ENCODE measurements at regions not wholly inside any gene's neighbourhood (a gene's known extent, or its start where the extent isn't known, plus 50 kb on each side); places are given as distances from the start of the nearest gene placed in this dataset.
"Not testable (repeated sequence)": the region's sequence is repeated elsewhere in the genome, so short reads cannot be mapped to it uniquely, and the experiment has no call there.

DNA sequence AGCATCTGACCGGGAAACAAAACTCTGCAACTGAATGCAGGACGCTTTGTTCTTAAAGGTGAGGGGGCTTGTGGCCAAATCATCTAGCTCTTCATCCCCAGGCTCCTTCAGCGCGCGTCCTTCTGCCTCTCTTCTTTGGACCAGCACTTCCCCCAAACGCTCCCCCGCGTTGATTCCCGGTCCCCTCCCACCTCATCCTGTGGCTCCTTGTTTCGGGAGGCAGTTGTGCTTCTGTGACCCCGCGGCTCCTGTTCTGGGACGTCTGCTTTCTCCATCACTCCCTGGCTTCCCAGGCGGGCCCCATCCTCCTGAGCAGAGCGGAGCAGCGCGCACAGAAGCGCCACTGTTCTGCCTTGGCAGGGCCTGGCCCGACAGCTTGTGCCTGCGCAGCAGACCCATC is 109.7 kb upstream of the ZNG1E start:
- DNase-seq: not testable (repeated sequence)

DNA sequence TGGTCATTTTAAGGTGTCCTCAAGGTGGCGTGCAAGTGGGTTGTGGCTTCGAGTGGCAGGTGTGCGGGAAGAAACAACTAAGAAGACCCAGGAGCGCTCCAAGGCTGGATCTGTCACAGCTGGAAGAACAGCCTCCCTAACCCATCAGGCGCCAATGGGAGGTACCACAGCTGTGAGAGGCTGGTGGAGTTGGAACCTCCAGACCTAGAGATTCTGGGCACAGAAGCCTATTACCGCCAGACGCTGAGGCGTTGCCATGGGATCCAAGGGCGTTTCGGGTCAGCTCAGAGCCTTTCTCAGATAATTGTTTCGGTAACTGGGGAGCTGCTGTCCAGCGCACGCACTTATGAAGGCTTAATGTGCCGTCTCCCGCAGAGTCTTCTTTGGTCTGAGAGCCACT is 156.7 kb upstream of the ZNG1E start:
- not testable (repeated sequence) for DNase-seq

DNA sequence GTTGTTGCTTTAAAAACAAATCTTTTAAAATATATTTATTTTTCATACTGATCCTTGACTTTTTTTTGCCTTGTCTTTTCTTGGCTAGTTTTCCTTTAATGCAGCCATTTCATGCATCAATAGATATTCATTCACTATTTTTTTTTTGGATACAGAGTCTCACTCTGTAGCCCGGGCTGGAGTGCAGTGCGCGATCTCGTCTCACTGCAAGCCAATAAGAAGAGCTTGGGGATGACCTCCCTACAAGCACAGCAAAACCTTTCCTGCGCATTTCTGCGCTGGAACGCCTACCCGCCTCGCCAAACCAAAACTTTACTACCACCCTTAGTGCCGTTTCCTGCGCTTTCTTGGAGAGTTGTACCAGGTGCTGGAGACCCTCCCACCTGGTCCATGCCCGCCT is 161.3 kb upstream of the ZNG1E start:
- DNase-seq: not testable (repeated sequence)

DNA sequence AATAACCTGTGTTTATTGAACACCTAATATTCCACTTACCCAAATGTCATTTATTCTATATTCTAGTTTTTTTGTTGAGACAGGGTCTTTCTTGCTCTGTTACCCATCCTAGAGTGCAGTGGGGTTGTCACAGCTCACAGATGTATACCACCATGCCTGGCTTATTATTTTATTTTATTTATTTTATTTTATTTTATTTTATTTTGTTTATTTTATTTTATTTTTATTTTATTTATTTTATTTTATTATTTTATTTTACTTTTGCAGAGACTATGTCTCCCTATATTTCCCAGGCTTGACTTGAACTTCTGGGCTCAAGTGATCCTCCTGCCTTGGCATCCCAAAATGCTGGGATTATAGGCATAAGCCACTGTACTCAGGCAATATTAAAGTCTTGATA is 167.8 kb upstream of the ZNG1E start:
- DNase-seq: not testable (repeated sequence)

DNA sequence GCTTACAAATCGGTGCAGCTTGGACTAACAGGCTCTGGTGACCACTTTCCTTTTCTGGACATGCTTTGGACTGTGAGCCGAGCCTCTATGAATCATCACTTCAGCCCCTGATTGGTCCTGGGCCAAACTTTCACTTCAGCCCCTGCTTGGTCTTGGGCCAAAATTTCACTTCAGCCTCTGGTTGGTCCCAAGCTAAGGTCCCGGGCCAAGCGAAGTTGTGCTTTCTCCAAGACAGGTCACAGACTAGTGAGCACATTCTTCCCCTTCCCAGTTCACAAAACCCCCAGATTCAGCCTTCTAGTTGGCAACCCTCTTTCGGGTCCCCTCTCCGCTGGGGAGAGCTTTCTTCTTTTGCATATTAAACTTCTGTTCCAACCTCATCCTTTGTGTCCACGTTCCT is 171.0 kb upstream of the ZNG1E start:
- DNase-seq: not testable (repeated sequence)

GRCh38 chr9:65503696-65504095 is 172.0 kb upstream of the ZNG1E start:
- not testable (repeated sequence) for DNase-seq

GRCh38 chr9:65482890-65483289 is 192.8 kb upstream of the ZNG1E start:
- DNase-seq: not testable (repeated sequence)

- not testable (repeated sequence) for DNase-seq
Observed at GRCh38 chr9:65481291-65481690, 194.4 kb upstream of the ZNG1E start.

GRCh38 chr9:65474891-65475290 is 189.9 kb upstream of the FOXD4L5 start:
- DNase-seq: not testable (repeated sequence)

- DNase-seq: not testable (repeated sequence)
Observed at GRCh38 chr9:65473059-65473822, 188.2 kb upstream of the FOXD4L5 start.

DNA sequence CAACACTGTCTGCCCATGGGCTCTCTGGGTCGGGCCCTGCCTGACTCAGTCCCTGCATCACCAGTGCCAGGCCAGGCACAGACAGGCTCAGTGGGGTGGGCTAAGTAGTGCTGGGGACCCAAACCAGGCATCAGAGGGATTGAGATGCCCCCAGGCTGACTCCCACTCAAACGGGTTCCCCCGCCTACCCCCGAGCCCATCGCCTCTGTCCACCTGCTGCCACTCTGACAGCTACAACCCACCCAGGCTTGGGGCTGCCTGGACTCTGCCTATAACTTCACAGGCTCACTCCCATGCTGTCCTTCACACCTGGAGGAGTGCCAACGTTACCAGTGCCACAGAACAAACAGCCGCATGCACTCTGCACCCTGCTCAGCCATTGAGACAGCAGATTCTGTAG is 186.1 kb upstream of the FOXD4L5 start:
- DNase-seq: not testable (repeated sequence)

DNA sequence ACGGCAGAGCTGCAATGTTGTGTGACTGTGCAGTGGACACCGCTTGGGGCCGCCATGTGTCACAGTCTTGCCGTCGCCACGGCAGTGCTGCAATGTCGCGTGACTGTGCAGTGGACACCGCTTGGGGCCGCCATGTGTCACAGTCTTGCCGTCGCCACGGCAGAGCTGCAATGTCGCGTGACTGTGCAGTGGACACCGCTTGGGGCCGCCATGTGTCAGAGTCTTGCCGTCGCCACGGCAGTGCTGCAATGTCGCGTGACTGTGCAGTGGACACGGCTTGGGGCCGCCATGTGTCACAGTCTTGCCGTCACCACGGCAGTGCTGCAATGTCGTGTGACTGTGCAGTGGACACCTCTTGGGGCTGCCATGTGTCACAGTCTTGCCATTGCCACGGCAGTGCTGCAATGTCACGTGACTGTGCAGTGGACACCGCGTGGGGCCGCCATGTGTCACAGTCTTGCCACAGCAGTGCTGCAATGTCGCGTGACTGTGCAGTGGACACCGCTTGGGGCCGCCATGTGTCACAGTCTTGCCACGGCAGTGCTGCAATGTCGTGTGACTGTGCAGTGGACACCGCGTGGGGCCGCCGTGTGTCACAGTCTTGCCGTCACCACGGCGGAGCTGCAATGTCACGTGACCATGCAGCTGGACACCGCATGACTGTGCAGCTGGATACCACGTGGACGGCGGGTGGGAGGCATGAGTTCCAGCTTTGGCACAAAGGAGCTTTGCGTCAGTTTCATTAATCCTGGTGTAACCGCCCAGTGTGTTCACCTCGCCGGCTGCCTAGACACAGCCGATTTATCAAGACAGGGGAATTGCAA is 182.1 kb upstream of the FOXD4L5 start:
- not testable (repeated sequence) for DNase-seq

GRCh38 chr9:65465246-65465895 is 180.4 kb upstream of the FOXD4L5 start:
- not testable (repeated sequence) for DNase-seq

GRCh38 chr9:65462476-65462875 is 177.5 kb upstream of the FOXD4L5 start:
- not testable (repeated sequence) for DNase-seq

DNA sequence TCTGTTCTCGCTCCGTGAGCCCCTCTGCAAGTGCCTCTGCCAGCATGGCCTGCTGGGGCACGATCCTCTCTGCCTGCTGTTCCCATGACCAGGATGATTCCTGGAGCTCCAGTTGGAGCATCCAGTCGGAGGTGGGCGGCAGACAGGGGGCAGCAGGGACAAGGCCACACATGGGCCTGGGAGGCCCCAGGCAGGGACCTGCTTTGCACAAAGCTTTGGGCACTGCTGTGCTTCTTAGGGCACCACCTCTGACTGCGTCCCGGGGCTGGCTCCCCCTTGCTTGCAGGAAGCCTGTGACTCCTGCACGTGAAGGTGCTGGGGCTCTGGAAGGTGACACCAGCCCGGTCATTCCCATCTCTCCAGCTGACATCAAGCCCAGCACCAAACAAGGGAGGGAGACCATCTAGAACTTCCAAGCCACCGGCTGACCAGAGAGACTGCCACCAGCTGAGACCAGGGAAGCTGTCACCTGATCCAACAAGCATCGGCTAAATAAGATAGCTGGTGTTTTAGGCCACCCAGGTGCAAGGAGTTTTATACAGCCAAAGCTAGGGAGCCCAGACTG is 174.8 kb upstream of the FOXD4L5 start:
- DNase-seq: no peak

DNA sequence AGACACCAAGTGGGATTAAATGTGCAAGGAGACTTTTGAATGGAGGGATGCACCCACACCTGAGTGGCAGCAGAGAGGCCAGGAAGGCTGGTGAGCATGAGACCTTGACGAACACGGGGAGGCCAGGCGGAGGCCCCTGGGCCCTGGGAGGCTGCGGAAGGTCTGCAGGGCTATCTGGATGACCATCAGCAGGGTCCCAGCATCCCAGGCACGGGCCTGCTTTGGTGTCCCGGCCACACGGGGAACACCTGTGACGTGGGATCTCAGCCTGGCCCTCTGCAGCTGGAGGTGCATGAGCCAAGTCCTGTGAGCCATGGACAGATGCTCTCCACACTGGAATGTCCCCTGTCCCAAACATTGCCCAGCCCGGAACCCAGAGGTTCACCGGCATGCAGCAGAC is 174.0 kb upstream of the FOXD4L5 start:
- DNase-seq: no peak

- DNase-seq: no peak
Observed at GRCh38 chr9:65458465-65458864, 173.5 kb upstream of the FOXD4L5 start.

DNA sequence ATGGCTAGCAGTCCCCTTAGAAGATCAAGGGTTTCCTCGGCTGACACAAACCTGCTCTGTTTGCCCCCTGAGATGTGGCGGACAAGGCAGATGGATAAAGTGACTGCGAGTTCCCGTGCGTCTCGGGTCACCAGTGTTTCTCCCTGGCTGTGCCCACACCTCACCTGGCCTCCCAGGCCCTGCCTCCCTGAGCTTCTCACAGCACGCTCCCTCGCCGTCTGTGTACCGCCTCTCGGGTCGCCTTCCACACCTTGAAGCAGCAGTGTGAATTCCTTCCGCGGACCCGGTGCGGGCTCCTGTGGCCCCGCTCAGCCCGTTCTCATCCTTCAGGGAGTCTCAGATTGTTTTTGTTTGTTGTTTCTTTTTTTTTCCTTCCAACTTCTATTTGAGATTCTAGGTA is 172.0 kb upstream of the FOXD4L5 start:
- DNase-seq: not testable (repeated sequence)

- DNase-seq: not testable (repeated sequence)
Observed at GRCh38 chr9:65455751-65456647, 171.0 kb upstream of the FOXD4L5 start.

DNA sequence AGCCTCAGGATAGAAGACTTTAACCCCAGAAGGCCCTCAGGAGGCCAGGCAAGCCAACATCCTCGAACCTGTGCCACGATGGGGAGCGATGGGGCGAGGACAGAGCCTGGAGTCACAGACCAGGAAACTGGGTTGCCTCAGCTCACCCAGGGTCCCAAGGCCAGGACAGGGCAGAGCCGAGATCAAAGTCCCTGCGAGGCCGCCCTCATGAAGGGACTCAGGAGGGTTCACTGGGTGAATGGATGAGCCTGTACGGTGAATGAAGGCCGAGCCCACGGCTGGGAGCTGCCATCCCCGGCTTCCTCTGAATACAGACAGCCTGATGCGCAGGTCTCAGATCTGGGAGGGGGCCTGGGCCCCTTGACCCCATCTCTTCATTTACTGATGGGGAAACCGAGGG is 170.1 kb upstream of the FOXD4L5 start:
- not testable (repeated sequence) for DNase-seq

- DNase-seq: not testable (repeated sequence)
Observed at GRCh38 chr9:65454666-65455065, 169.7 kb upstream of the FOXD4L5 start.

DNA sequence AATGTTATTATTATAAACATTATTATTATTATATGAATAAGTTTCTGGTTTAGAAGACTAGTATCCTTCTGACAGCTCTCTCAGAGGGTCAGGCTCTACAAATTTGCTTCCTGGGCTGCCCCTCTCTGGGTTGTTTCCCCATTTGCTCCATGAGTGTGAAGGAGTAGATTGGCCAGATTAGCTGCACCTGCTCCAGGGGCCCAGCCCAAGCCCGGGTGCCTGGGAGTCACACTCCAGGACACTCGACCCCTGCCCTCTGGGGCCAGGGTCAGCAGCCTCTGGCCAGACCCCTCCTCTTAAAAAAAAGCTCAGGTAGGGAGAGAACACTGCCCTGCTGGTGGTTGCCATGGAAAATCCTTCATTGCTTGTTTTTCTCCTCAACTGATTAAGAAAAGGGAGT is 169.0 kb upstream of the FOXD4L5 start:
- not testable (repeated sequence) for DNase-seq

Measured in activated CD8-positive, alpha-beta memory T cell treated with anti-CD3 and anti-CD28 coated beads, Interleukin-2, amount 50 U/mL, for 48 hours (primary cell).